ENCODE measurements at regions not wholly inside any gene's neighbourhood (a gene's known extent, or its start where the extent isn't known, plus 50 kb on each side); places are given as distances from the start of the nearest gene placed in this dataset.

DNA sequence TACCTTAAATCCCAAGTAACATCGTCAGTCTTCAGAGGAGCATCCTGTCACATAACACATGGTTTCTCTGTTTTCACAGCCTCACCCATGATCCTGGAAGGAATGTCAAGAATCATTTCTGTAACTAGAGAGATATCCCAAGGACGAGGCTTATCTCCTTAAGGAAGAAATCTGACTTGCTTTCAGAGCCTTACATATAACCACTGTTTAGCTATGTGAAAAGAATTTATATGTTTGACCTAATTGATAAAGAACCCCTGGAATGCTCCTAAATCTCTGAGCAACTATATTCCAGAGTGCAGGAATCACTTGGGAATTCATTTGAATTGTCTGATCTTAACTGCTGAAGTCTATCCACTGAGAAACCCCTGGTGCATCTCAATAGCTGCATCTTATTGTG, 243.1 kb downstream of the ALDH8A1 start:
- no peak for DNase-seq

DNA sequence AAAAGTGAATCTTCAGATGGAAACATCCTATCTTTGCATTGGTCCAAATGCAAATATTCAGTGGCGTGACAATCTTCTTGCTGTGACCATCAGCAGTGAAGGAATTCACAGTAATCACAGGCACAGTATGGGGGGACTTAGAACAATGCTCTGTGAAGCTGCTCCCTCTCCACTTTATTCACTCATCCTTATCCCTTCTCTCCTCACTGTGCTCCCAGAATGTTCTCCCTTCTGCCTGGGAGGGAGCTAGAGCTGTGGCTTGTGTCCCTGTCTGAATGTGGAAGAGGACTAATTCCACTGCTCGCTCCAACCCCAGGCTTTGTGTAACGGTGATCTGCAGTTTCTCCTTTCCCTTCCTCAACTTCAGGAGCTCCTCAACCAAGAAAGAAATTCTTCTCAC, 243.7 kb downstream of the ALDH8A1 start:
- DNase-seq = no peak

DNA sequence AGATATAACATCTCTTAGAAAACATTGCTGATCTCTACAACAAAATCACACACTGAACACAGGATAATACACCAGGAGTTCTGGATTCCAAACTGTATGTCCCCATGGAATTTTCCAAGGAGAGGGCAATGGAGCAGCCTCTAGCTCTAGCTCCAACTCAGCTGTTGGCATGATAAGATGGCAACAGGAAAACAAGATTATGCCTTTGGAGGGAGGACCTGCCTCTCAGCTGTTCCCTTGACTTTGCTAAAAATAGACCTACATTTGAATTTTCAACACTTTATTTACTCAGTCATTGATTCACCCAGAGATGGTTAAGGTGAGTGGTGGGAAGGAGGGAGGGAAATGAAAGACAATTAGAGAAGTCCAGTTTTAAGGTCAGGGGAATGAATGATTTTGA, 246.7 kb downstream of the ALDH8A1 start:
- peak; percentile 14 for DNase-seq

DNA sequence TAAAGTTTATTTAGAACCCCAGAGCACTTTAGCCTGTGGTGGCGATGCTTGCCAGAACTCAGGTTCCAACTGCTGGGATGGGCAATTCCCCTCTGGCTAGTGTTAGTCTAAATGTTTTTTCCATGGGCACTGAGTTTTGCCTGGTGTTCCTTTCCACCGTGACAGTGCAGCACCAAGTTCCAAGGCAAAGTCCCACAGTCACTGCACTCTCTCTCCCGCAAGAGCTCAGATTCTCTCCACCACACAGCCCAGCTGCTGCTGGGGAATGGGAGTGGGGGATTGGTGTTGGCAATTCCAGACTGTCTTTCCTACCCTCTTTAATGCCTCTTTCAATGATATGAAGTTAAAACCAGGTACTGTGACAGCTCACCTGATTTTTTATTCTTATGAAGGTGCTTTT, 247.6 kb downstream of the ALDH8A1 start:
- no peak for DNase-seq

DNA sequence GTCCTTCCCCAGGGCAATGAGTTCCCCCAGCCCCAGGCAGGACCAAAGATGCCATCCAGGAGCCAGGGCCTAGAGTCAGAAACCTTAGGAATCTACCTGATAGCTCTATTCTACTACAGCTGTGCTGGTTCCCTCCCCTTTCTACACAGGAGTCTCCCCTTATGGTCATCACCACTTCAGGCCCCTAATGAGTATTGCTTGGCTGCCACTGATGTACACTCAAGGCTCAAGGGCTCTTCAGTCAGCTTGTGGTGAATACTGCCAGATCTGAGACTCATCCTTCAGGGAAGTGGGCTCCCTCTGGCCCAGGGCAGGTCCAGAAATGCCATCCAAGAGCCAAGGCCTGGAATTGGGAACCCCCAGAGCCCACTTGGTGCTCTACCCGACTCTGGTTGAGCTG, 248.6 kb downstream of the ALDH8A1 start:
- peak; percentile 70 for DNase-seq

DNA sequence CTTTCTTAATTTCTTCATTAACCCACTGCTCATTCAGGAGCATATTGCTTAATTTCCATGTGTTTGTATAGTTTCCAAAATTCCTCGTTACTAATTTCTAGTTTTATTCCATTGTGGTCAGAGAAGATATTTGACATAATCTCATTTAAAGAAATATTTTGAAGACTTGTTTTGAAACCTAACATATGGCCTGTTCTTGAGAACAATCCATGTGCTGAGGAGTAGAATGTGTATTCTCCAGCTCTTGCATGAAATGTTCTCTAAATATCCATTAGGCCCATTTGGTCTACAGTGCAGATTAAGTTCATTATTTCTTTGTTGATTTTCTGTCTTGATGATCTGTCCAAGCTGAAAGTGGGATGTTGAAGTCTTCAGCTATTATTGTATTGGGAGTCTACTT, 251.7 kb downstream of the ALDH8A1 start:
- DNase-seq = no peak

DNA sequence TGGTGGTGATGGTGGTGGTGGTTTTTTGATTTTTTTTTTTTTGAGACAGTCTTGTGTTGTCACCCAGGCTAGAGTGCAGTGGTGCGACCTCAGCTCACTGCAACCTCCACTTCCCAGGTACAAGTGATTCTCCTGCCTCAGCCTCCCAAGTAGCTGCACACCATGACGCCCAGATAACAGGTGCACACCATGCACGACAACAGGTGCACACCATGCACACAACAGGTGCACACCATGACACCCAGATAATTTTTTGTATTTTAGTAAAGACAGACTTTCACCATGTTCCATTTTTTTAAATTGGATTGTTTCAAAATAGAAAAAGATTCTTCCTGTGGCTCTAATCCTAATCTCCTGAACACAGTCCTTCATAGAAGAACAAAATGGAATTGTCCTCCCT, 257.9 kb downstream of the ALDH8A1 start:
- no peak for DNase-seq

DNA sequence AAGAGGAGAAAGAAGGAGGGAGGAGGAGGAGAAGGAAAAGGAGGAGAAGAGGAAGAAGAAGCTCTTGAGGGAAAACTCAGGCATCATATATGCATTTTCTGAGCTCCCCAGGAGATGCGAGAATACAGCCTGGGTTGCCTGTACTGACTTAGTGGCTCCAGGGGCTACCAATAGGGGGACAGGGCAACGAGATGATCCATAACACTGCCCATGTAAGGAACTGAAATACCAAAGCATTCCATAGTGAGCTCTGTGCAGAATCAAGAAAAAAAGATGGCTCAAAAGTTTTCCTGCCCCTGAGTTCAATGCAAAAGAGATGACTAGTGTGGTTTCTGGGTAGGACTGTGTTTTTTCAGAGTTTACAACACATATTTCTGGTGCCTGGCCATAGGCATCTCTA, 258.7 kb downstream of the ALDH8A1 start:
- no peak for DNase-seq

DNA sequence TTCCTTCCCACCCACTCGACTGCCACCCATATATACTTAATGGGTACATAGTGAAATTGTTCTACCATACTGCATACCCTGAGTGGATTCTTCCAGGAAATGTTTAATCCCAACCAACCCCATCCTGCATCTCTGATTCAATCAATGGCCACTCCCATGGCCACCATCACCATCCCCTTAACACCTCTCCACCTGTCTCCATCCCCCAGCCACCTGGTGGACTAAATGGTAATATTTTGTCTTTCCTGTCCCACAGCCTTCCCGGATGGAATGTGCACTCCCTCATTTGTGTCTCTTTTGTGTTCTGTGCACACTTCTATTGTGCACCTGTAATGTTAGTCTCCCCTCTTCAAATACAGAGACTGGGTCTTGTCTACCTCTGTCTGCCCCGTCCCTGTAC, 259.9 kb downstream of the ALDH8A1 start:
- DNase-seq = no peak

DNA sequence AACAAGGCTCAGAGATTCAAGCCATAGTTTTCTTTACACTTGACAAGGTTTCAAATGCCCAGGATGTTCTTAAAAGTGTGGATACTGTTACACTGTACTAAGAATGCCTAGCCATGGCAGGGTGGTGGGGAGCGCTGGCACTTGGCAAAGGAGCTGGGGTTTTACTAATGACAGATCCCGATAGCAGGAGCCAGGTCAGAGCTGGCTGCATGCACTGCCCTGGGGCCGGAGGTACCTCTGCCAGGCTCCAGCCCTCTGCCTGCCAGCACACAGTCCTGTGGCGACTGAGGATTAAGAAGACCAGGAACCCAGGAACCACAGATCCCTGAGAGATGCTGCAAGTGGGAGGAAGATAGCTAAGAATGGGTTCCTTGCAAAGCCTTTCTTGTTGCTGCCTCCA, 260.3 kb downstream of the ALDH8A1 start:
- no peak for DNase-seq

DNA sequence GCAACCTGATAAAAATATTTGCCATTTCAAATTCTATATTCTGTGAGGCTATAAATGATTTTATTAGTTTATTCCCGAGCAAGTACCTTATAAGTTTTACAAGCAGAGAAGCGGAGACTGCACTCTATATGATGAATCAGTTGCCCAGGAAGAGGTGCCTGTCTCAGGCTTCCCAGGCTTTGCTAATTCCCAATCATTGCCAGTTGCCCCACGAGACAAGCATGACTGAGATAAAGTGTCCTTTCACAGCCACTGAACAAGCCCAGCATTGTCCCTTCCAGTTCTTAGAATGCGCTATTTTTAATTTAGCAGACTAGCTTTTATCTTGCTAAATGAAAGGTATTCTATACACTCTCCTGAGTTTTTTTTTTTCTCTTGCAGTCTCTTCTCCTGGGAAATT, 260.7 kb downstream of the ALDH8A1 start:
- no peak for DNase-seq

DNA sequence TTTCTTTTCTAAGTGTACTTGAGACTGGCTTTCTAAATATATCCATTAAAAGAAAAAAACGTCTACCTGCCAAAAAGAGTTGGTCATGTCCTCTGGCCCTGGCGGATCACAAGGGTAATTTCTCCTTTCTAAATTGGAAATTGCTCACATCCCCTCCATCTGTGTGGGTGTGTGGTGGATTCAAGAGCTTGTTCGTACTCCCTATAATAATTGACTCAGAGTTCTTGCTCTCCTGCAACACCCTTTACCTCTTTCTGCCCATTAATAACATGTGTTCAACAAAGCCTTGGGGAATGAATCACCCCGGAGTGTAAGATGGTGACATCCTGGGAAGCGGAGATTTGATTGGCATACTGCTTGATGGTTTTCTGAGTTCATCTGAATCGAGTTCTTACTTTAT, 263.8 kb downstream of the ALDH8A1 start:
- no peak for DNase-seq

DNA sequence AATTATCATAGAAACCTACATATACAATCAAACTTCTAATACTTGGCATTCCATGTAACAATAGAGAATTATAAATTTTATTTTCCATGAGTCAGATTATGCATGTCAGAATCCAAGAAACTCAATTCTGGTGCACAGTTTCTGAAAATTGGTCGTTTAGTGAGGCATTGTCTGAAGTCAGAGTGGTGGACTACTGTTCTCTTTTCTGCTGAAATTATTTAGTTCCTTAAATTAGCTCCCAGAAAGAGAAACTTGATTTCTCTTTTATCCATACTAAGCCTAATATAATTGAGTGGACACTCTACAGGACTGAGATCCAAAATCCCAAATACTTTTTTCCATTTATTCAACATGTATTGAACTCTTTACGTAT, 265.5 kb downstream of the ALDH8A1 start:
- DNase-seq = no peak

DNA sequence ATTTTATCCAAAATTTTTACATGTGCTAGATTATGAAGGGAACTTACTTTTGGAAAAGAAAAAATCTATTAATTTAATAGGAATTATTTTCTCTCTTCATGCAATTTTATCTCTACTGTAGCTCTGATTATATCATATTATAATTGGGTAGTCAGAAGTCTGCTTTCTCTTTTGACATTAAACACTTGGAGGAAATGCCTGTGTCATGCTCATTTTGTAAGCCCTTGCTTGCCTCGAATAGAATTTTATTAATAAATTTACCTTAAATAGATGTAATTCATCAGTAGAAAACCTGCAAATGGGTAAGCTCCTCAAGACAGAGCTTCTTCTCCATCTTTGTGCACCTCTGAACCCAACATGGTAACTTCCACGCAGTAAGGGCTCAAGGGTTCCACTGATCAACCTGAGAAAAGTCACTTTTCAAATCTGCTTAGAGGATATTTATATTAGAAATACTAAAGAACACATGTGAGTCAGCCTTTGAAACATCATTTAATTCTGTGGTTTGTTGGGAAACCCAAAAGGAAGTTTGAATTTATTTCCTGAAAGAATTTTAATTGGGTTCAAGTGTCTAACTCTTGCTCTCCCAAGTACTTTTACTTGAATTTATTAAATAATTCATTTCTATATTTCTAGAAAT, 266.0 kb downstream of the ALDH8A1 start:
- no peak for DNase-seq

DNA sequence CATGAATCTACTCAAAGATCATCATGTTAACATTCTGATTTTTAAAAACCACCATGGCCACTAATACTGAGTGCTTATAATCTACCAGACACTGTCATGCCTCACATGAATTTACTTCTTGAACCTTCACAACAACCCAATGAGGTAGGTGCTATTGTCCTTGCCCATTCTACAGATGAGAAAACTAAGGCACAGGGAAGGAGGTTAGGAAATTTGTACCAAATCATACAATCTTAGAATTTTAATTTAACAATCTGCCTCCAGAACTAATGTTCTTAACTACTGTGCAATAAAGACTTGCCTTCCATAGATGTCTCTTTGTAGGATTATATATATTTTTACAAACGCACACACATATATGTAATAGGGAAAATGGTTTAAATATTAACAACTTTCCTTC, 269.5 kb downstream of the ALDH8A1 start:
- no peak for DNase-seq

DNA sequence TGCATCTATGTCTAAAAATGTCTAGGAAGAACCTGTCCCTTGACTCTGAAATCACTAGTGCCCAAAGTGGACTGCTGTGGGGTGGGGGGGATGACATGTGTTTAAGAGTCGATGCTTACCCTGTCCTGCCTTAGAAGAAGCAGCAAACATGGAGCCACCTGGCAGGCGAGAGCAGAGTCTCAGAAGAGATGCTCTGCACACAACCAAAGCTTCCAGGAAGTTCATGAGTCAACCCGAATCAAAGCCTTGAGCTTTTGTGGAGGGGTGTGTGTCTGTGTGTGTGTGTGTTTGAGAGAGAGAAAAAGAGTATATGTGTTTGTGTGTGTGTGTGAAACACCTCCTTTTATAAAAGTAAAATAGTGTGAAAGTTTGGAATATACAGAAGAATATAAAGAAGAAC, 269.9 kb downstream of the ALDH8A1 start:
- DNase-seq = no peak

DNA sequence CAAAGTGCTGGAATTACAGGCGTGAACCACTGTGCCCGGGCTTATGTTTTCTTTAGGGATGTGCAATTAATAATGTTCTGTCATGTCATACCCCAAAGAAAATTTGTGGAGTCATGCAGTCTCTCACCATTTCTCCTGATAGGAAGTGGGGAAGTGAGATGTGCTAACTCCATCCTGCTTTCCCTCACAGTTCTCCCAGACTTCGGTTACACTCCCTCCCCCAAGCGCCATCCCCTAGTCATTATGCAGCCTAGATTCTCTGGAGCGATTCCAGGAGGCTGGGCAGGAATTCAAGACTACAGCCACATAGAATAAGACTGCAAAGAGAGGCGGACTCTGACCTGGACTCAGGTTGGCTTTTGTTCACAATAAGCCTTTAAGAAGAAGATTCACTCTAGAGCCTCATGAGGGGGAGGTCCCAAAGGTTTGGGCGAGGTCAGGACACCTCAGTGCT, 271.4 kb downstream of the ALDH8A1 start:
- DNase-seq = peak; percentile 17

DNA sequence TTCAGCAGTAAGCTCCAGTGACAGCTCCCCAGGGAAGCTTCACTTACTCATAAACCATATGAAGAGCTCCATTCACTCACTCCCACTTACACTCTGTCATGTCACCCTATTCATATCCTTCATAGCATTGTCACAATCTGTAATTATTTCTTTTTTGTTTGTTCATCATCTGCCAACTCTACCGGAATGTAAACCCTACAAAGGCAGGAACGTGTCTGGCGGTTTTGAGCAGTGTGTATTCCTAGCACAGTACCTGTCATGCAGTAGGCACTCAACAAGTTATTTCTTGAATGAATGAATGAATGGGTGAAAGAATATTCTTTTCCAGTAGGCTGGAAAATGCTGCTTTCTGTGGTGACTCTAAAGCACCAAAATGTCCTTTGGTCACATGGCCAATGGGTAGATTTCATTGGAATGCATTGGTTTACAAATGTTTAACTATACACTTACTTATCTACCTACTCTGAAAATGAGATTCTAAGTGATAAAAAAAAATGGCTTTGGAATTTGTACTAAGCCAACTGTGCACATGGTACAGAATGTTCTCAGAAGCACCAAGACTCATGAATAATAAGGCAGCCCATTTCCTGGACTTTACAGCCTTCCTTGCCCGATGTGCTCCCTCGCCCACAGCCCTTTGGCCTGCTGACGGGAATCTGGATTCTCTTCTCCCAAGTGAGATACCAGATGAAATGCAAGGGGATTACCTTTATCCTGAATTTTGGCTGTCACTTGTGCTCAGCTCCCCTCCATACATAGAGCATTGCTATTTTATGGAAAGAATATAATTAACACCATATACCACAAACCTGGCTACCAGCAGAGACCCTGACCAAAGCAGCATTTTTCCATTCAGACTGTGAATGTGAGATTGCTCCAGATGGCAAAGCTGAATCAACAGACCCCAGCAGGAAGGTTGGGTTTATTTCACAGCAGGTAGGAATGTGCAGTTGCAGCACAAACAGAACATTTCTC, 273.3 kb downstream of the ALDH8A1 start:
- DNase-seq = peak; percentile 66

DNA sequence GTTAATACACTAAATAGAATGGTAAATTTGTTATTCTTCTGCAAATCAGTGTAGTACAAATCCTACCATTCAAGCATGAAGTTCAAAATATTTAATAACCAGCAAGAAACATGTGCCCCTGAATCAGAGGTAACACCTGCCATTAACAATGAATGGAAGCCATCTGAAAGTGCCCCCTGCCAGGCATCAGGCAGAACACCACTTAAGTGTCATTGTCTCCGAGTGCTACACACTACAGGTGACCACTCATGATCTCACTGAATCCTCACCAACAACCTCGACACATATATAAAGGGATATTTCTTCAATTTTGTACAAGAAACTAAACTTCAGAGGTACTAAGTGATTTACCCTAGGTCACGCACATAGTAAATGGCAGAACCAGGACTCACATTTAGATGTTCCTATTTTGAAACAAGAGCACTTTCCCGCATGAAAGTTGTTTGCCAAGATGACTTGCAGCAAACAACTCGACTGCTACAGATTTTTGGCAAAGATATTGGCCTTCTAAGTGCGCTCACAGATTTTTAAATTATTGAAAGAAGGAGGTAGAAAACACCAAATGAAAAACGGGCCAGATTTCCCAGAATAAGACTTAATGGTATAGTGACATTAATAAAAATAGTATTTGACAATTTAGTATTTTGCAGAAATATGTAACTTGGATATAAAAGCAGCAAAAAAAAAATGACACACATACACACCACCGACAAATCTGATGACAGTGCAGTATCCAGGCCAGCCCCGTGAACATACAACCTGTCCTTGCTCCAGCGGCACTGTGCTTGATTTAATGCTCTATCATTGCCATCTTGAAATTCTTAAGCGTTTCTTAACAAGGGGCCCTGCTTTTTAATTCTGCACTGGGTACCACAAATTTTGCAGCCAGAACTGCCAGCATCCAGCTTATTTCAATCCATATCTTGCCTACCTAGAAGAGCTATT, 274.5 kb downstream of the ALDH8A1 start:
- DNase-seq = peak; percentile 30

DNA sequence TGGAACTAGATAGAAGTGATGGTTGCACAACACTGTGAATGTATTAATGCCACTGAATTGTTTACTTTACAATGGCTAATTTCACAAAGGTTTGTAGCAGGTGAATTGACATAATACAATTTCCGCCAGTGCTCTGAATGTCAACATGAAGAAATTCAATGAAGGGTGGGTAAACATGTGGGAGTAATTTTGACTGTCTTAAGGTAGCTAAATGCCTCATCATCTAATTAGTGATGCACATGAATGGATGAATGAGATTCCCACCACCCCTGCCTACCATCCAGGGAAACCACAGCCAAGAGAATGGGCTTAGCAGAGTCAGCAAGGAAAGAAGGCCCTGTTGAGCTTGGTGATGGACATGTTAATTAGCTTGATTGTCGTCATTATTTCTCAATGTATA, 275.3 kb downstream of the ALDH8A1 start:
- DNase-seq = peak; percentile 7

DNA sequence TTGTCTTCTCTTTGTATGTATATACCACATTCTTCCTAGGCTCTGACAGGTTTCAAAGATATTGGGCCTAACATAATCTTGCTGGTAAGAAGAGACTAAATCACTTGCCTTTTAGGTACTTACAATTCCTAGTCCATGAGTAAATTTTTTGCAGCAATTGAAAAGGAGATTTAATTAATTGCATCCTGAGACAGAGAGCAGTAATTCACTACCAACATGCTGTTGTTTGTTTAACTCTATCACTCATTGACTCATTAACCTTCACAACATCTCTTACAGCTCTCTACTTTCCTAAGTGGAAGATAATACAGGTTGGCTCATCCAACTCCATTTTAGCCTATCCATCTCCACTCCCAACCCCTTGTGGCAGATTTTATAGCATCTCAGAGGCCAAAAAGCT, 280.4 kb downstream of the ALDH8A1 start:
- no peak for DNase-seq

DNA sequence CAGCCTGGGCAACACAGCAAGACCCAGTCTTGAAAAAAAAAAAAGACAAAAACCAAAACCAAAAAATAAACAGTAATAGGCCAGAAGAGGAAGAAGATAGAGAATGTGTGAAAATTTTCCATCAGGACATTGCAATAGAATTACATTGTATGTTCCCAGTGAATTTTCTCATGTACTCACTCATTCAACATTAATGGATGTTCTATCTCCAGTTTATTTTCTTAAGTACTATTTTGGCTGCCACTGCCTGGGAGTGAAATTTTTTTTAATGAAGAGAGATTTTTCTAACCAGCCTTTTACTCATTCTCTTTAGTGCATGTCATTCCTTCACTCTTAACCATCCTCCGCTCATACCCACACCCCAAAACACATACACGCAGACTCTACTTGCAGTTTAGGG, 282.8 kb downstream of the ALDH8A1 start:
- no peak for DNase-seq

DNA sequence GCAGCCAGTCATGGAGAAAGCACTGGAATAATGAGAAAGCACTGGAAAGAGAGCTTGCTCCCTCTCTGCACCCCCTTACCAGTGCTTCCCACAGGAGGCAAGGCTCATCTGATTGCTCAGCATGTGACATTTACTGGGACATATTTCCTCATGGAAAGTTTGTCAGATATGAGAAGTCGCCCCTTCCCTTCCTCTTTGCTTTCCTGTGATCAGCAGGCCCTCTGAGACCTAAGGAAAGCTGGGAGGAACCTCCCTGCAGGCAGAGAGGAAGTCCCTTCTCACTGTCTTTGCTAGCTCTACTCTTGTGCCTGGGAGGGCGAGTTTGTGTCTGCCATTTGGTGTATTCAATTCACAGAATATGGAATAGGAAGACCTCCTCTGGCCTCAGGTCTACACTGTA, 283.8 kb downstream of the ALDH8A1 start:
- DNase-seq = no peak

Measured in NCI-H2029 treated with DMSO at 0.1 percent for 48 hours (cell line).